ENCODE measurements at regions not wholly inside any gene's neighbourhood (a gene's known extent, or its start where the extent isn't known, plus 50 kb on each side); places are given as distances from the start of the nearest gene placed in this dataset.

- CTCF ChIA-PET, result no interaction called here
- H3F3A ChIP-seq (ENCODE audit: low read length, unreplicated experiment), result no peaks in the 10 kb centered on the region
- BruUV-seq (replicated peaks), result no TSS peak
- H4K20me1 ChIP-seq (ENCODE audit: low read length), result no peaks in the 10 kb centered on the region
- H3K4me3 ChIP-seq (ENCODE audit: low read length), result no peak overlapping the region
- H3K9me2 ChIP-seq (replicated peaks; ENCODE audit: low read length), result no peaks in the 10 kb centered on the region
- H3K9ac ChIP-seq (ENCODE audit: low read length), result no peak overlapping the region
- no peak overlapping the region for H3K27ac ChIP-seq (ENCODE audit: low read length)
- no peaks in the 10 kb centered on the region for H3K27me3 ChIP-seq (ENCODE audit: low read length)
- peaks cover 15% of the 10 kb centered on the region for H3K4me1 ChIP-seq (ENCODE audit: insufficient read depth, low read length)
- no peaks in the 10 kb centered on the region for H3K9me3 ChIP-seq (ENCODE audit: low read length)
- H3K79me2 ChIP-seq (ENCODE audit: low read length), result no peaks in the 10 kb centered on the region
- DNase-seq (no peak), ATAC-seq (no peak)
- intact Hi-C loops (cut with micrococcal nuclease), result no loop called here
- no peak overlapping the region for H3K4me2 ChIP-seq (ENCODE audit: low read length)
- POLR2A ChIA-PET (ENCODE audit: unreplicated experiment), result no interaction called here
- TF ChIP-seq CTCF (conservative IDR thresholded peaks at IDR 0.05; ENCODE audit: low read depth, low read length) (no peak), EZH2 (IDR thresholded peaks at IDR 0.05; ENCODE audit: low read length, unreplicated experiment) (no peak), EZH2phosphoT487 (IDR thresholded peaks at IDR 0.05; ENCODE audit: borderline replicate concordance, low read length) (no peak)
- no peak overlapping the region for H2AFZ ChIP-seq (ENCODE audit: low read length)
- no peaks in the 10 kb centered on the region for H3K36me3 ChIP-seq (ENCODE audit: low read depth, low read length)
Measured at GRCh38 chr6:128694303-128695009, 174.1 kb upstream of the PTPRK start.

GRCh38 chr6:128690063-128690462 lies 169.7 kb upstream of the PTPRK start:
- DNase-seq (no peak), ATAC-seq (no peak)
- H3K9ac ChIP-seq (ENCODE audit: low read length), result no peak overlapping the region
- POLR2A ChIA-PET (ENCODE audit: unreplicated experiment), result no interaction called here
- no peak overlapping the region for H3K4me3 ChIP-seq (ENCODE audit: low read length)
- no peaks in the 10 kb centered on the region for H3K79me2 ChIP-seq (ENCODE audit: low read length)
- no peak overlapping the region for H3K27ac ChIP-seq (ENCODE audit: low read length)
- no peaks in the 10 kb centered on the region for H4K20me1 ChIP-seq (ENCODE audit: low read length)
- H3F3A ChIP-seq (ENCODE audit: low read length, unreplicated experiment), result no peaks in the 10 kb centered on the region
- H3K4me2 ChIP-seq (ENCODE audit: low read length), result no peak overlapping the region
- no peak overlapping the region for H2AFZ ChIP-seq (ENCODE audit: low read length)
- H3K9me2 ChIP-seq (replicated peaks; ENCODE audit: low read length), result no peaks in the 10 kb centered on the region
- no peaks in the 10 kb centered on the region for H3K36me3 ChIP-seq (ENCODE audit: low read depth, low read length)
- CTCF ChIA-PET, result no interaction called here
- TF ChIP-seq EZH2 (IDR thresholded peaks at IDR 0.05; ENCODE audit: low read length, unreplicated experiment) (no peak), EZH2phosphoT487 (IDR thresholded peaks at IDR 0.05; ENCODE audit: borderline replicate concordance, low read length) (no peak), CTCF (conservative IDR thresholded peaks at IDR 0.05; ENCODE audit: low read depth, low read length) (no peak)
- no peaks in the 10 kb centered on the region for H3K9me3 ChIP-seq (ENCODE audit: low read length)
- H3K4me1 ChIP-seq (ENCODE audit: insufficient read depth, low read length), result no peaks in the 10 kb centered on the region
- intact Hi-C loops (cut with micrococcal nuclease), result no loop called here
- H3K27me3 ChIP-seq (ENCODE audit: low read length), result no peaks in the 10 kb centered on the region
- no TSS peak for BruUV-seq (replicated peaks)

GRCh38 chr6:128686084-128686483 lies 165.7 kb upstream of the PTPRK start:
- Histone ChIP-seq H3K36me3 (ENCODE audit: low read depth, low read length) (no peaks in the 10 kb centered on the region), H3K4me2 (ENCODE audit: low read length) (no peak overlapping the region), H3K9ac (ENCODE audit: low read length) (no peak overlapping the region), H3K27me3 (ENCODE audit: low read length) (no peaks in the 10 kb centered on the region), H3K4me3 (ENCODE audit: low read length) (no peak overlapping the region), H4K20me1 (ENCODE audit: low read length) (no peaks in the 10 kb centered on the region), H3K27ac (ENCODE audit: low read length) (no peak overlapping the region), H3K79me2 (ENCODE audit: low read length) (no peaks in the 10 kb centered on the region), H2AFZ (ENCODE audit: low read length) (no peak overlapping the region), H3K9me3 (ENCODE audit: low read length) (no peaks in the 10 kb centered on the region), H3K4me1 (ENCODE audit: insufficient read depth, low read length) (no peaks in the 10 kb centered on the region), H3F3A (ENCODE audit: low read length, unreplicated experiment) (no peaks in the 10 kb centered on the region), H3K9me2 (replicated peaks; ENCODE audit: low read length) (no peaks in the 10 kb centered on the region)
- intact Hi-C loops (cut with micrococcal nuclease), result no loop called here
- TF ChIP-seq EZH2phosphoT487 (IDR thresholded peaks at IDR 0.05; ENCODE audit: borderline replicate concordance, low read length) (no peak), EZH2 (IDR thresholded peaks at IDR 0.05; ENCODE audit: low read length, unreplicated experiment) (no peak), CTCF (conservative IDR thresholded peaks at IDR 0.05; ENCODE audit: low read depth, low read length) (no peak)
- ChIA-PET POLR2A (ENCODE audit: unreplicated experiment) (no interaction called here), CTCF (no interaction called here)
- DNase-seq, result no peak
- no TSS peak for BruUV-seq (replicated peaks)
- ATAC-seq, result no peak
